ENCODE measurements at regions not wholly inside any gene's neighbourhood (a gene's known extent, or its start where the extent isn't known, plus 50 kb on each side); places are given as distances from the start of the nearest gene placed in this dataset.

GRCh38 chr1:36571106-36571505 is 88.4 kb upstream of the CSF3R start:
- DNase-seq, result no peak

GRCh38 chr1:36570478-36571060 is 87.9 kb upstream of the CSF3R start:
- DNase-seq, result no peak

GRCh38 chr1:36570006-36570405 is 87.3 kb upstream of the CSF3R start:
- DNase-seq, result no peak

GRCh38 chr1:36567601-36568341 is 85.1 kb upstream of the CSF3R start:
- no peak for DNase-seq

GRCh38 chr1:36565576-36566501 is 83.1 kb upstream of the CSF3R start:
- DNase-seq, result no peak

GRCh38 chr1:36562181-36562685 is 79.5 kb upstream of the CSF3R start:
- no peak for DNase-seq

GRCh38 chr1:36561361-36561724 is 78.6 kb upstream of the CSF3R start:
- DNase-seq, result no peak

- no peak for DNase-seq
Measured at GRCh38 chr1:36560621-36561360, 78.1 kb upstream of the CSF3R start.

GRCh38 chr1:36560177-36560576 is 77.5 kb upstream of the CSF3R start:
- no peak for DNase-seq

GRCh38 chr1:36559061-36559460 is 76.3 kb upstream of the CSF3R start:
- no peak for DNase-seq

GRCh38 chr1:36557041-36558000 is 74.6 kb upstream of the CSF3R start:
- DNase-seq, result no peak

- no peak for DNase-seq
Measured at GRCh38 chr1:36555041-36555440, 72.3 kb upstream of the CSF3R start.

- no peak for DNase-seq
Measured at GRCh38 chr1:36554323-36554628, 71.6 kb upstream of the CSF3R start.

GRCh38 chr1:36553591-36554322 is 71.0 kb upstream of the CSF3R start:
- peak; percentile 66 for DNase-seq

GRCh38 chr1:36542962-36543515 is 60.3 kb upstream of the CSF3R start:
- DNase-seq, result no peak

GRCh38 chr1:36542024-36542961 is 59.6 kb upstream of the CSF3R start:
- no peak for DNase-seq

GRCh38 chr1:36540056-36540455 is 57.3 kb upstream of the CSF3R start:
- DNase-seq, result no peak

- no peak for DNase-seq
Measured at GRCh38 chr1:36539526-36539925, 56.8 kb upstream of the CSF3R start.

GRCh38 chr1:36537991-36538390 is 55.3 kb upstream of the CSF3R start:
- DNase-seq, result no peak
